Smooth muscle cell (in vitro differentiated cells): ENCODE measurements at regions not wholly inside any gene's neighbourhood (a gene's known extent, or its start where the extent isn't known, plus 50 kb on each side); places are given as distances from the start of the nearest gene placed in this dataset.
A peak's percentile ranks its signal among the peaks of the same experiment; 100 is the strongest.

Experiments
- DNase-seq: peaks from one replicate; lab custom pipeline; 2025; ENCODE audit not compliant: unreplicated experiment; lab: John Stamatoyannopoulos, UW
- H2AFZ ChIP-seq: fragments of 200-600 bp; sonication (generic); 2 replicates; pipeline ENCODE4 v1.6.0; 2016; ENCODE audit warnings: antibody characterized with exemption, low read depth, mild to moderate bottlenecking
- H3F3A ChIP-seq: fragments of 200-600 bp; sonication (generic); 2 replicates; pipeline ENCODE4 v1.6.0; 2017; ENCODE audit warnings: antibody characterized with exemption, low read depth
- H3K27ac ChIP-seq: fragments of 200-600 bp; sonication (generic); 2 replicates; pipeline ENCODE4 v1.5.1; 2016; ENCODE audit warnings: low read depth, mild to moderate bottlenecking
- H3K27me3 ChIP-seq: fragments of 200-600 bp; sonication (generic); 2 replicates; pipeline ENCODE4 v1.6.1; 2016; ENCODE audit warnings: low read depth, mild to moderate bottlenecking
- H3K36me3 ChIP-seq: fragments of 200-600 bp; sonication (generic); 2 replicates; pipeline ENCODE4 v1.5.1; 2016; ENCODE audit warnings: low read depth
- H3K4me1 ChIP-seq: fragments of 200-600 bp; sonication (generic); 2 replicates; pipeline ENCODE4 v1.5.1; 2016; ENCODE audit warnings: low read depth
- H3K4me2 ChIP-seq: fragments of 200-600 bp; sonication (generic); 2 replicates; pipeline ENCODE4 v1.6.0; 2016; ENCODE audit warnings: mild to moderate bottlenecking
- H3K4me3 ChIP-seq: fragments of 200-600 bp; sonication (generic); 2 replicates; pipeline ENCODE4 v1.5.1; 2016; ENCODE audit warnings: mild to moderate bottlenecking
- H3K79me2 ChIP-seq: fragments of 200-600 bp; sonication (generic); 2 replicates; pipeline ENCODE4 v1.6.0; 2016; ENCODE audit warnings: low read depth, mild to moderate bottlenecking
- H3K9ac ChIP-seq: fragments of 200-600 bp; sonication (generic); 2 replicates; pipeline ENCODE4 v1.6.0; 2016; ENCODE audit warnings: low read depth
- H3K9me3 ChIP-seq: fragments of 200-600 bp; sonication (generic); replicated peaks from 2 replicates; pipeline ENCODE4 v1.5.1; 2016; ENCODE audit warnings: low read depth
- H4K20me1 ChIP-seq: fragments of 200-600 bp; sonication (generic); 2 replicates; pipeline ENCODE4 v1.6.0; 2016; ENCODE audit warnings: low read depth
- WGBS: methylation state at CpG from one replicate; pipeline ENCODE4 v1.1.7; 2016; ENCODE audit warnings: low lambda C conversion rate; 5-methylcytosine and 5-hydroxymethylcytosine counted together
- TF ChIP-seq, protein P1 (sequence below): fragments of 200-600 bp; sonication (generic); IDR thresholded peaks from 2 replicates; pipeline ENCODE4 v1.5.1; 2017; ENCODE audit warnings: borderline replicate concordance, mild to moderate bottlenecking, antibody characterized with exemption; ENCODE audit not compliant: insufficient read depth, poor library complexity, severe bottlenecking

- no peak overlapping the region for H3K4me3 ChIP-seq
- H3K79me2 ChIP-seq: no peaks in the 10 kb centered on the region
- 96% methylated on average over 3 of the region's 3 CpGs for WGBS
- no peaks in the 10 kb centered on the region for H3K9me3 ChIP-seq
- no peak overlapping the region for H3K4me2 ChIP-seq
- no peaks in the 10 kb centered on the region for H3K27me3 ChIP-seq
- H4K20me1 ChIP-seq: no peaks in the 10 kb centered on the region
- H2AFZ ChIP-seq: no peak overlapping the region
- H3K9ac ChIP-seq: no peak overlapping the region
- DNase-seq: no peak
- peaks cover 6% of the 10 kb centered on the region for H3K4me1 ChIP-seq
- H3K36me3 ChIP-seq: no peaks in the 10 kb centered on the region
- TF ChIP-seq, protein P1, sequence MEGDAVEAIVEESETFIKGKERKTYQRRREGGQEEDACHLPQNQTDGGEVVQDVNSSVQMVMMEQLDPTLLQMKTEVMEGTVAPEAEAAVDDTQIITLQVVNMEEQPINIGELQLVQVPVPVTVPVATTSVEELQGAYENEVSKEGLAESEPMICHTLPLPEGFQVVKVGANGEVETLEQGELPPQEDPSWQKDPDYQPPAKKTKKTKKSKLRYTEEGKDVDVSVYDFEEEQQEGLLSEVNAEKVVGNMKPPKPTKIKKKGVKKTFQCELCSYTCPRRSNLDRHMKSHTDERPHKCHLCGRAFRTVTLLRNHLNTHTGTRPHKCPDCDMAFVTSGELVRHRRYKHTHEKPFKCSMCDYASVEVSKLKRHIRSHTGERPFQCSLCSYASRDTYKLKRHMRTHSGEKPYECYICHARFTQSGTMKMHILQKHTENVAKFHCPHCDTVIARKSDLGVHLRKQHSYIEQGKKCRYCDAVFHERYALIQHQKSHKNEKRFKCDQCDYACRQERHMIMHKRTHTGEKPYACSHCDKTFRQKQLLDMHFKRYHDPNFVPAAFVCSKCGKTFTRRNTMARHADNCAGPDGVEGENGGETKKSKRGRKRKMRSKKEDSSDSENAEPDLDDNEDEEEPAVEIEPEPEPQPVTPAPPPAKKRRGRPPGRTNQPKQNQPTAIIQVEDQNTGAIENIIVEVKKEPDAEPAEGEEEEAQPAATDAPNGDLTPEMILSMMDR: no peak
- no peak overlapping the region for H3K27ac ChIP-seq
- H3F3A ChIP-seq: no peaks in the 10 kb centered on the region
These were observed 292.9 kb upstream of the RORA start for GRCh38 chr15:61521953-61522352.

GRCh38 chr15:61519296-61519695, 290.2 kb upstream of the RORA start:
- Histone ChIP-seq H3F3A (no peaks in the 10 kb centered on the region), H3K4me3 (no peak overlapping the region), H3K79me2 (no peaks in the 10 kb centered on the region), H3K27ac (no peak overlapping the region), H3K4me2 (no peak overlapping the region), H3K36me3 (no peaks in the 10 kb centered on the region), H3K4me1 (peaks cover 6% of the 10 kb centered on the region), H4K20me1 (no peaks in the 10 kb centered on the region), H3K9ac (no peak overlapping the region), H2AFZ (no peak overlapping the region), H3K27me3 (no peaks in the 10 kb centered on the region), H3K9me3 (no peaks in the 10 kb centered on the region)
- WGBS: 87% methylated on average over 1 of the region's 1 CpG
- no peak for DNase-seq
- TF ChIP-seq, protein P1: no peak

GRCh38 chr15:61518191-61518950, 289.3 kb upstream of the RORA start:
- Histone ChIP-seq H3F3A (no peaks in the 10 kb centered on the region), H2AFZ (no peak overlapping the region), H3K36me3 (no peaks in the 10 kb centered on the region), H3K4me1 (peaks cover 6% of the 10 kb centered on the region), H3K27me3 (no peaks in the 10 kb centered on the region), H3K4me3 (no peak overlapping the region), H3K9me3 (no peaks in the 10 kb centered on the region), H3K4me2 (peak overlapping the region; percentile 45), H3K79me2 (no peaks in the 10 kb centered on the region), H3K9ac (no peak overlapping the region), H3K27ac (peak overlapping the region; percentile 48), H4K20me1 (no peaks in the 10 kb centered on the region)
- no peak for DNase-seq
- TF ChIP-seq, protein P1: no peak
- 57% methylated on average over 7 of the region's 7 CpGs for WGBS

GRCh38 chr15:61517776-61518175, 288.7 kb upstream of the RORA start:
- WGBS: 66% methylated on average over 3 of the region's 3 CpGs

More at GRCh38 chr15:61517776-61518175, 288.7 kb upstream of the RORA start:
- H3K79me2 ChIP-seq: no peaks in the 10 kb centered on the region
- H3F3A ChIP-seq: no peaks in the 10 kb centered on the region
- H4K20me1 ChIP-seq: no peaks in the 10 kb centered on the region
- H3K9ac ChIP-seq: no peak overlapping the region
- DNase-seq: no peak
- no peaks in the 10 kb centered on the region for H3K9me3 ChIP-seq
- peak overlapping the region; percentile 45 for H3K4me2 ChIP-seq
- peak overlapping the region; percentile 48 for H3K27ac ChIP-seq
- H3K4me1 ChIP-seq: peaks cover 6% of the 10 kb centered on the region
- TF ChIP-seq, protein P1: no peak
- H2AFZ ChIP-seq: no peak overlapping the region
- no peak overlapping the region for H3K4me3 ChIP-seq
- no peaks in the 10 kb centered on the region for H3K27me3 ChIP-seq
- H3K36me3 ChIP-seq: no peaks in the 10 kb centered on the region
